SU-DHL-6 (cell line): ENCODE measurements at regions not wholly inside any gene's neighbourhood (a gene's known extent, or its start where the extent isn't known, plus 50 kb on each side); places are given as distances from the start of the nearest gene placed in this dataset.

Experiments used
- EZH2phosphoT487 ChIP-seq: fragments of 200-600 bp; sonication (generic), shearing (Covaris generic); conservative IDR thresholded peaks from 2 replicates; pipeline ENCODE4 v1.6.1; 2018; ENCODE audit warnings: mild to moderate bottlenecking, antibody characterized with exemption, low read length, moderate library complexity, mixed read lengths
- TF ChIP-seq, protein P1 (sequence below): fragments of 200-600 bp; sonication (generic); IDR thresholded peaks from one replicate; pipeline ENCODE4 v1.5.1; 2017; ENCODE audit warnings: antibody characterized with exemption, mild to moderate bottlenecking, low read length, moderate library complexity; ENCODE audit not compliant: insufficient read depth, poor library complexity, severe bottlenecking

DNA sequence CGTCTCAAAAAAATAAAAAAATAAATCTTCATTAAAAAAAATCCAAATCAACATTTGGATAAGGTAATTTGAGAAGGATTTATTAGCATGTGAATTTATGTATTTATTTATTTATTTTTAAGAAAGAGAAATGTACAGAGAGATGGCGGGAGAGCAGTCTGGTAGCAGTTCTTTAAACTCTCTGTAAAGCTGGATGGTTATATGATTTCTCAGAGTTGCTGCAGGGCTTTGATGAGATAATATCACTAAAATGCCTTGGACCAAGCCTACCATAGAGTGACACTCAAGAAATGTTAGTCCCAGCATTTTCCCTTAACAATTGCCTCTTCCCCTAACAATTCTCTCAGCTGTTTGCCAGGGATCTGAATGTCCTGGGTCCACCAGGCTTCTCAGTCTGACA lies 103.4 kb upstream of the LNX1 start:
- TF ChIP-seq EZH2phosphoT487: no peak
- TF ChIP-seq, protein P1, sequence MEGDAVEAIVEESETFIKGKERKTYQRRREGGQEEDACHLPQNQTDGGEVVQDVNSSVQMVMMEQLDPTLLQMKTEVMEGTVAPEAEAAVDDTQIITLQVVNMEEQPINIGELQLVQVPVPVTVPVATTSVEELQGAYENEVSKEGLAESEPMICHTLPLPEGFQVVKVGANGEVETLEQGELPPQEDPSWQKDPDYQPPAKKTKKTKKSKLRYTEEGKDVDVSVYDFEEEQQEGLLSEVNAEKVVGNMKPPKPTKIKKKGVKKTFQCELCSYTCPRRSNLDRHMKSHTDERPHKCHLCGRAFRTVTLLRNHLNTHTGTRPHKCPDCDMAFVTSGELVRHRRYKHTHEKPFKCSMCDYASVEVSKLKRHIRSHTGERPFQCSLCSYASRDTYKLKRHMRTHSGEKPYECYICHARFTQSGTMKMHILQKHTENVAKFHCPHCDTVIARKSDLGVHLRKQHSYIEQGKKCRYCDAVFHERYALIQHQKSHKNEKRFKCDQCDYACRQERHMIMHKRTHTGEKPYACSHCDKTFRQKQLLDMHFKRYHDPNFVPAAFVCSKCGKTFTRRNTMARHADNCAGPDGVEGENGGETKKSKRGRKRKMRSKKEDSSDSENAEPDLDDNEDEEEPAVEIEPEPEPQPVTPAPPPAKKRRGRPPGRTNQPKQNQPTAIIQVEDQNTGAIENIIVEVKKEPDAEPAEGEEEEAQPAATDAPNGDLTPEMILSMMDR: no peak
